ENCODE measurements at regions not wholly inside any gene's neighbourhood (a gene's known extent, or its start where the extent isn't known, plus 50 kb on each side); places are given as distances from the start of the nearest gene placed in this dataset.

DNA sequence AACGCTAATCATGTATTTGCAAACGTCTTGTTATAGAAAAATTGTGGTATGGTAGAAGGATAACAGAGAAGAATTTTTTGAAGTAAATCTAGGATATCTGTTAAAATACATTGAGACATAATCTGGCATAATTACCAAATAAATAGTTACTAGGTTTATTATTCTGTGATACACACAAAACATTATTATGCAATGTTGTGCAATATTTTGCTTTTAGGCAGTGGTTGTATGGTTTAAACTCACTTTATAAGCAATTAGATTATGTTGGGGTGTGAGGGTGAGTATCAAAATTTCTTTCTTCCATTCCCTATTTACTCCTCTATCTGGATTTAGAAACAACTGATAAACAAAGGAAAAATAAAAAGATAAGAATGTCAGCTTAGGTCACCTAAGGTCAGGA is 385.6 kb downstream of the SLITRK6 start:
- no peak for TF ChIP-seq CTCF (IDR thresholded peaks at IDR 0.05 in 4 of 5, conservative IDR thresholded peaks at IDR 0.05 in 1 of 5)
- no peak for TF ChIP-seq POLR2A (IDR thresholded peaks at IDR 0.05)
